ENCODE measurements at regions not wholly inside any gene's neighbourhood (a gene's known extent, or its start where the extent isn't known, plus 50 kb on each side); places are given as distances from the start of the nearest gene placed in this dataset.

DNA sequence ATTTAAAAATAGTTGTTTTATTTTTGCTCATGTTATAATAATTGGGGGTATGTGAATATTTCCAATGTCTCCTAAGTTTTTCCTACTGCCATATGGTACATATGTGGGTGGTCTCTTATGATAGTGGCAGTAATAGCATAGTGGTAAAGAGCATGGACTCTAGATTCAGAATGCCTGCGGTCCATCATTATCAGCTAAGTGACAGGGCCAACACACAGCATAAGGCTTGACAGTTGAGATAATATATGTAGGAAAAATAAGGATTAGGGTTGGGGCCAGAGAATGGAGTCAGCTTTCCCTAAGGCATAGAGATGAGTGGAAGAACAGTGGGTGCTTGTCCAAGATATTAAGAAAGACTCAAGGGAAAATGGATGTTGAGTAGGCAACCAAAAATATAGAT, 2707.5 kb downstream of the PCDH7 start:
- TF ChIP-seq, protein P1, sequence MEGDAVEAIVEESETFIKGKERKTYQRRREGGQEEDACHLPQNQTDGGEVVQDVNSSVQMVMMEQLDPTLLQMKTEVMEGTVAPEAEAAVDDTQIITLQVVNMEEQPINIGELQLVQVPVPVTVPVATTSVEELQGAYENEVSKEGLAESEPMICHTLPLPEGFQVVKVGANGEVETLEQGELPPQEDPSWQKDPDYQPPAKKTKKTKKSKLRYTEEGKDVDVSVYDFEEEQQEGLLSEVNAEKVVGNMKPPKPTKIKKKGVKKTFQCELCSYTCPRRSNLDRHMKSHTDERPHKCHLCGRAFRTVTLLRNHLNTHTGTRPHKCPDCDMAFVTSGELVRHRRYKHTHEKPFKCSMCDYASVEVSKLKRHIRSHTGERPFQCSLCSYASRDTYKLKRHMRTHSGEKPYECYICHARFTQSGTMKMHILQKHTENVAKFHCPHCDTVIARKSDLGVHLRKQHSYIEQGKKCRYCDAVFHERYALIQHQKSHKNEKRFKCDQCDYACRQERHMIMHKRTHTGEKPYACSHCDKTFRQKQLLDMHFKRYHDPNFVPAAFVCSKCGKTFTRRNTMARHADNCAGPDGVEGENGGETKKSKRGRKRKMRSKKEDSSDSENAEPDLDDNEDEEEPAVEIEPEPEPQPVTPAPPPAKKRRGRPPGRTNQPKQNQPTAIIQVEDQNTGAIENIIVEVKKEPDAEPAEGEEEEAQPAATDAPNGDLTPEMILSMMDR (IDR thresholded peaks at IDR 0.05): no peak
- no peak for TF ChIP-seq POLR2A (IDR thresholded peaks at IDR 0.05)

Measured in right lobe of liver (tissue), 4 donors.